ENCODE measurements at regions not wholly inside any gene's neighbourhood (a gene's known extent, or its start where the extent isn't known, plus 50 kb on each side); places are given as distances from the start of the nearest gene placed in this dataset.
A peak's percentile ranks its signal among the peaks of the same experiment; 100 is the strongest.

DNA sequence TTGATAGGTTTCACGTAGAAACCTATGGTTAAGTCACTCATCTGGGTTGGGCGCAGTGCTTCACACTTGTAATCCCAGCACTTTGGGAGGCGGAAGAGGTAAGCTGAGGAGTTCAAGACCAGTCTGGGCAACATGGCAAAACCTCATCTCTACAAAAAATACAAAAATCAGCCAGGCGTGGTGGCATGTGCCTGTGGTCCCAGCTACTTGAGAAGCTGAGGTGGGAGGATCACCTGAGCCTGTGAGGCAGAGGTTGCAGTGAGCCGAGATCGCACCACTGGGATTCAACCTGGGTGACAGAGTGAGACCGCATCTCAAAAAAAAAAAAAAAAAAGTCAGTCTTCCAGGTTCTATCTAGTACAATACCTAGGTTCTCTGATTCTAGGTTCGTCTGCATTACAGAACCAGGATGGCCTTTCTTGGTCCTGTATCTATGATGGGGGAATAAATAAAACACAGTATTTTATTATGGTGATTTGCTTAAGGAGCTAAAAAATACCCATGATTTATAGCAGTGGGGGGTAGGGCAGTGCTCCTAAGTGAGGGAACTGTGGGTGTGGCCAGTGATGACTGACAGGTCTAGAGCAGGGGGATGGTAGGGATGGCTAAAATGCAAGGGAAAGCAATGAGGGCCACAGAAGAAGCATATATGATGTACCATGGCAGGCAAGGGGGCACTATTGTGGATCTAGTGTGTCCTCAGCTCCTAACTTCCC is 65.5 kb upstream of the NUP160 start:
- no peak for DNase-seq (ENCODE audit: insufficient read length)
- TF ChIP-seq TAF1 (IDR thresholded peaks at IDR 0.05; ENCODE audit: borderline replicate concordance, low read depth, low read length) = no peak
- no peak for TF ChIP-seq POLR2AphosphoS5 (IDR thresholded peaks at IDR 0.05; ENCODE audit: low read depth, low read length)
- no peak for FAIRE-seq

DNA sequence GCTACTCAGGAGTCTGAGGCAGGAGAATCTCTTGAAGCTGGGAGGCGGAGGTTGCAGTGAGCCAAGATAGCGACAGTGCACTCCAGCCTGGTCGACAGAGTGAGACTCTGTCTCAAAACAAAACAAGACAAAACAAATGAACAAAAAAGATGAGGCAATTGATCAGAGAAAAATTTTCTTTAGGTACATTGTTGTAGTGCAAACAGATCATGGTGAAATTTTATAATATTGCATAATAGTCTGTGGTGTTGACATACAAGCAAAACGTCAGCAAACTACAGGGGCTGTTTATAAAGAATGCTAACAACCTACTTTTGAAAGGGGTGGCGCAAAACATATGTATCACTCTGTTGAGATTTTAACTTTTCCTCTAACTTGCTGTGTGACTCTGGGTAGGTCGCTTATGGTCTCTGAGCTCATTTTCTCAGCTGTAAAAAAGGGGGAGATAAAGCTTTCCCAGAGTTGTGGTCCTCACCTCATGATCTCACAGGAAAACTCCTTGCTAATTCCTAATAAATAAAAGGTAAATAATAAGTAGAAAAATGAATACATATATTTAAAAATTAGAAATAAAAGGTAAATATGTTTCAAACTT is 64.8 kb upstream of the NUP160 start:
- FAIRE-seq (no peak), DNase-seq (ENCODE audit: insufficient read length) (no peak)
- no peak for TF ChIP-seq POLR2A (IDR thresholded peaks at IDR 0.05; ENCODE audit: low read depth, low read length)
- TF ChIP-seq POLR2AphosphoS5 (IDR thresholded peaks at IDR 0.05; ENCODE audit: low read depth, low read length) = no peak
- TF ChIP-seq TAF1 (IDR thresholded peaks at IDR 0.05; ENCODE audit: borderline replicate concordance, low read depth, low read length) = no peak

DNA sequence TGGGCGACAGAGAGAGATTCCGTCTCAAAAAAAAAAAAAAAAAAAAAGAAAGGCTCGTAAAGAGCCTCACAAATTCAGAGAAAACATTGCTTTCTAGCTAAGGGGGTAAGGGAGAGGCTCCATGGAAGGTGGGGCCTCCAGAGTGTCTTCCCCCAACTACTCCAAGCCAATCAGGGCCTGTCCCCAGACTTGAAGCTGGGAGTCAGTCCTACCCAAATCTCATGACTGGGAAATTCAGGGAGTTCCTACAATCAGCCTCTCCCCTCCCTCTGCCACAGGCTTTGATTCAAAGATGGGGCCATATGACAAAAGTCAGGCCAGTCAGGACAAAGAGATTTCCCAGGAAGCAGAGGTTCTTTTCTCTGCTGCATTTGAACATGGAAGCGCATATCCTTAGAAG is 63.0 kb upstream of the NUP160 start:
- TF ChIP-seq POLR2A (IDR thresholded peaks at IDR 0.05; ENCODE audit: low read depth, low read length) (no peak), POLR2AphosphoS5 (IDR thresholded peaks at IDR 0.05; ENCODE audit: low read depth, low read length) (no peak), TAF1 (IDR thresholded peaks at IDR 0.05; ENCODE audit: borderline replicate concordance, low read depth, low read length) (no peak)
- DNase-seq (ENCODE audit: insufficient read length) (no peak), FAIRE-seq (no peak)

DNA sequence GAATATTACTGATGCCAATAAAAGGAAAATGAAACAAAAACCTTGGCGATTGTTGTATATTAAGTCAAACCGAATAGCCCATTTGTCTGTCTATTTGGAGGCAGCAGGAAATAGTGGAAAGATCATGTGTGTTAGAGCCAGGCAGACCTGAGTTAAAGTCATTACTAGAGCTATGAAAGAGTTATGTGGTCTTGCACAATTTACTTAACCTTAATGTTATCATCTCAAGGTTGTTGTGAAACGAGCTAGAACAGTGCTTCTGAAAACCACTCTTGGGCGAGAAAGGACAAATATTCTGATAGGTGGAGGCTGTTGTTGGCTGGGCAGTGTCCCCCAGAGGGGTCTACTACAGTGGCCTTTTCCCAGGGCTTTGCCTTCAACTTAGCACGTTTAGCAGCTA is 60.0 kb upstream of the NUP160 start:
- TF ChIP-seq POLR2AphosphoS5 (IDR thresholded peaks at IDR 0.05; ENCODE audit: low read depth, low read length) (no peak), TAF1 (IDR thresholded peaks at IDR 0.05; ENCODE audit: borderline replicate concordance, low read depth, low read length) (no peak)
- FAIRE-seq (no peak), DNase-seq (ENCODE audit: insufficient read length) (no peak)

DNA sequence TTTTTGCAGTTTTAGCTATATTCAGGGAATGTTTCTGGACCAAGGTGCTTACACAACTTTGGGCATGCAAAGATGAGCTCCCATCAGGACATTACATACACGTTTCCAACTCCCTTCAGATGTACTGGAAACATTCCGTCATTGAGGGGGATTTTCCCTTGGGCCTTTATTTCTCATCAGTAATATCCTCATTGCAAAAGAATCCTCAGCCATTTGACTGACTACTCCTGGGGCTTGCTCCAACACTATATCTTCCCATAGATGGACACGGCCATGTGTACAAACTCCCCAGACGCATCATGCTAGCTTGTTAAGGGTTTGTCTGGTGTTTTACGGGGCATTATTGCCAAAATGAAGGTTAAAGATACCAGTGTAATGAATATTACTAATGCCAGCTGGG is 59.3 kb upstream of the NUP160 start:
- DNase-seq (ENCODE audit: insufficient read length) (no peak), FAIRE-seq (no peak)
- TF ChIP-seq TAF1 (IDR thresholded peaks at IDR 0.05; ENCODE audit: borderline replicate concordance, low read depth, low read length) = no peak
- no peak for TF ChIP-seq POLR2AphosphoS5 (IDR thresholded peaks at IDR 0.05; ENCODE audit: low read depth, low read length)
- TF ChIP-seq POLR2A (IDR thresholded peaks at IDR 0.05; ENCODE audit: low read depth, low read length) = no peak

DNA sequence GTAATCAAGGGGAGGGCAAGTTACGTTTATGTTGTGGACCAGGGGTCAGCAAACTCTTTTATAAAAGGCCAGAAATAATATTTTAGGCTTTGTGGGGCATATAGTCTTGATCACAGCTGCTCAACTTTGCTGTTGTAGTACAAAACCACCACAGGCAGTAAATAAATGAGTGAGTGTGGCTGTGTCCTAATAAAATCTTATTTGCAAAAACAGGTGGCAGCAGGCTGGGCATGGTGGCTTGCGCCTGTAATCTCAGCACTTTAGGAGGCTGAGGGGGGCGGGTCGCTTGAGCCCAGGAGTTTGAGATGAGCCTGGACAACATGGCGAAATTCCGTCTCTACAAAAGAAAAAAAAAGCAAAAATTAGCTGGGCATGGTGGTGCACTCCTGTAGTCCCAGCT is 57.9 kb upstream of the NUP160 start:
- DNase-seq (ENCODE audit: insufficient read length) (no peak), FAIRE-seq (no peak)
- TF ChIP-seq POLR2A (IDR thresholded peaks at IDR 0.05; ENCODE audit: low read depth, low read length) = no peak
- TF ChIP-seq POLR2AphosphoS5 (IDR thresholded peaks at IDR 0.05; ENCODE audit: low read depth, low read length) = no peak
- no peak for TF ChIP-seq TAF1 (IDR thresholded peaks at IDR 0.05; ENCODE audit: borderline replicate concordance, low read depth, low read length)

DNA sequence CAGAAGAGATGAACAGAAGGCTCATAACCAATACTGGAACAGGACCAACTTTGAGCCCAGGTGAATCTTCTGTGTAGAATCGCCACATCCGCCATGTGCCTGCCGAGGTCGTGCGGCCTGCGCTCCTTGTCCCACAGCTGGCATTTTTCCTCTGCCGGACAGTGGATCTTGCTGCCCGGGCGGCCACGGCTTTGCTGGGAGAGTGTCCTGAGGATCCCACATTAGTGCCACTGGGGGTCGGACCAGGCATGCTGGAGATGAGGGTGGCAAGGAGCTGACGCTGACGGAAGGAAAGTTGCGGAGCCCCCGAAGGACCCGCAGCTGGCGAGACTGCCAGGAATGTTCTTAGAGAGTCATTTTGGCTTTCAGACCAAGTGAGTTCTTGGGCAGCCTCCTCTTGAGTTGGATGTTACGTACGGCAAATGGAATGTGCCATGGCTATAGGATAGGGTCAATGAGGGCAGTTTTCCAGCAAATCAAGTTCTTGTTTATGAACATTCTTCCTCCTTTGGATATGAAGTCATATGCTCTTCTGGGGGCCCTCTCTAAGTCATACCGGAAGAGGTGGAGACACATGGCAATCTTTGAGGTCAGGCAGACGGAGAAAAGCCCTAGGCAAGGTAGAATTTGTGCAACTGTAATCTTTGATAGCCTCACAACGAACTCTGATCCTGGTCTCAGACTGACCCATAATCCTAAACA is 57.4 kb upstream of the NUP160 start:
- no peak for DNase-seq (ENCODE audit: insufficient read length)
- no peak for TF ChIP-seq POLR2AphosphoS5 (IDR thresholded peaks at IDR 0.05; ENCODE audit: low read depth, low read length)
- no peak for TF ChIP-seq POLR2A (IDR thresholded peaks at IDR 0.05; ENCODE audit: low read depth, low read length)
- TF ChIP-seq TAF1 (IDR thresholded peaks at IDR 0.05; ENCODE audit: borderline replicate concordance, low read depth, low read length) = no peak
- FAIRE-seq = no peak

DNA sequence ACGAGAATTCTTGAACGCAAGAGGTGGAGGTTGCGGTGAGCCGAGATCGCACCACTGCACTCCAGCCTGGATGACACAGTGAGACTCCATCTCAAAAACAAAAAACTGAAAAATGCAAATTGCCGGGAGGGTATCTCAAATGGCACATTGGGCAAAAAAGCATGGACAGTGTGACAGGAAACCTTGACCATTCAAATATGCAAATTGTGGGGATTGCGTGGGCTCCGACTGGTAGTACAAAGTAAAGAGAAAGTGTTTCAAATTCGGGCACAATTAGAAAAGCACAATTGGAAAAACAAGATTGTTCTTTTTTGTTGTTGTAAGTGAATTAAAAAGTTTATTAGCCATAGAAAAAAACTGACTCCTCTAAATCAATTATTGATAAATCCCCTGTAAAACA is 56.7 kb upstream of the NUP160 start:
- TF ChIP-seq POLR2A (IDR thresholded peaks at IDR 0.05; ENCODE audit: low read depth, low read length) (no peak), POLR2AphosphoS5 (IDR thresholded peaks at IDR 0.05; ENCODE audit: low read depth, low read length) (no peak), TAF1 (IDR thresholded peaks at IDR 0.05; ENCODE audit: borderline replicate concordance, low read depth, low read length) (no peak)
- FAIRE-seq = no peak
- no peak for DNase-seq (ENCODE audit: insufficient read length)

DNA sequence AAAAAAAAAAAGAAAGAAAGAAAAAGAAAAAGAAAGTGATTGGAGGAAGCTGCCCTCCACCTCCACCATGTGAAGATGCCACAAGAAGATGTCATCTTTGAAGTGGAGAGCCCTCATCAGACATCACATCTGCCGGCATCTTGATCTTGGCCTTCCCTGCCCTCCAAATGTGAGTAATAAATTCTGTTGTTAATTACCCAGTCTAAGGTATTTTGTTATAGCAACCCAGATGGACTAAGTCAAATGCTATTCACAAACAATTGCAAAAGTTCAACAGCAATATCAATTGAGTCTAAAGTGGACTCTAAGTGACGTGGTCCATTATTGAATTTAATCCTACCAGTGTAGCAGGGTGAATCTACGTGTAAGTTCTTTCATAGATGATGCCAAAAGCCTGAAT is 55.9 kb upstream of the NUP160 start:
- no peak for DNase-seq (ENCODE audit: insufficient read length)

DNA sequence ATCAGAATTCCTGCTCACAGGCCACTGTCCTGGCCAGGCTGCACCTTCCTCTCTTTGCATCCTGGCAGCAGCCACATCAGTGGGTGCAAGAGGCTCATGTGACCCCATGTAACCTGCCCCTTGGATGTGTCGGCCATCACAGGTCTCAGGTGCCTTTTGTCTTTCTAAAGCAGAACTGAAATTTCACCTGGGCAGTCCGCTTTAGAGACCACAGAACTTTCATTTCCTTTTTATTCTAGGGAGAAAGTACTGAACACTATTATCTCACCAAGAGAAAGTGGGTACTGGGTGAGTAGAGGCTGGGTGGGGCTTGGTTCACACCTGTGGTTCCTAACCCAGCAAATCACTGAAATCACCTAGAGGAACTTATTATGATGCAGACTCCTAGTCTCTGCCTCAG is 51.7 kb upstream of the NUP160 start:
- DNase-seq (ENCODE audit: insufficient read length) = peak; percentile 45
- TF ChIP-seq POLR2A (IDR thresholded peaks at IDR 0.05; ENCODE audit: low read depth, low read length) (no peak), POLR2AphosphoS5 (IDR thresholded peaks at IDR 0.05; ENCODE audit: low read depth, low read length) (no peak), TAF1 (IDR thresholded peaks at IDR 0.05; ENCODE audit: borderline replicate concordance, low read depth, low read length) (no peak)
- peak; percentile 85 for FAIRE-seq

More for the DNA sequence above, 55.9 kb upstream of the NUP160 start:
- TF ChIP-seq POLR2A (IDR thresholded peaks at IDR 0.05; ENCODE audit: low read depth, low read length) (no peak), POLR2AphosphoS5 (IDR thresholded peaks at IDR 0.05; ENCODE audit: low read depth, low read length) (no peak), TAF1 (IDR thresholded peaks at IDR 0.05; ENCODE audit: borderline replicate concordance, low read depth, low read length) (no peak)
- FAIRE-seq = no peak

Data from GM12892 (cell line).